ENCODE measurements at regions not wholly inside any gene's neighbourhood (a gene's known extent, or its start where the extent isn't known, plus 50 kb on each side); places are given as distances from the start of the nearest gene placed in this dataset.

DNA sequence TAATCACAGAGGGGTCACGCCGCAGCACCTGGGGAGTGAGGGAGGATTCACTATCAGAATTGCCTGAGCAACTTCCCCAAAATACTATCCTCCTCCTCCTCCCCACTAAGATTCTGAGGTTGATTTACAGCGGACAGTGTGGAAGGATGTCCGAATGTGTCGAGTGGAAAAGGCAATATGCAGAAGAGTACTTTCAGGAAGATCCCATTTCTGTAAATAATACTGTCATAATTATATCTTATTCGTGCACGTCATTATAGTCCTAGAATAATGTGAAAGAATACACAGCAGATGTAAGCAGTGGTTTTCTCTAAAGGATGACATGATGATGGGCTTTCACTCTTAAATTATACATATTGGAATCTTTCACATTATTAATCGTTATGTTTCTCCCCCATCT lies 149.8 kb upstream of the NOCT start:
- no peak for TF ChIP-seq FOS (IDR thresholded peaks at IDR 0.05; ENCODE audit: borderline replicate concordance, insufficient read depth, low read length)
- TF ChIP-seq POLR2AphosphoS5 (IDR thresholded peaks at IDR 0.05; ENCODE audit: insufficient read depth, low read depth, low read length) = no peak
- TF ChIP-seq, protein P1, sequence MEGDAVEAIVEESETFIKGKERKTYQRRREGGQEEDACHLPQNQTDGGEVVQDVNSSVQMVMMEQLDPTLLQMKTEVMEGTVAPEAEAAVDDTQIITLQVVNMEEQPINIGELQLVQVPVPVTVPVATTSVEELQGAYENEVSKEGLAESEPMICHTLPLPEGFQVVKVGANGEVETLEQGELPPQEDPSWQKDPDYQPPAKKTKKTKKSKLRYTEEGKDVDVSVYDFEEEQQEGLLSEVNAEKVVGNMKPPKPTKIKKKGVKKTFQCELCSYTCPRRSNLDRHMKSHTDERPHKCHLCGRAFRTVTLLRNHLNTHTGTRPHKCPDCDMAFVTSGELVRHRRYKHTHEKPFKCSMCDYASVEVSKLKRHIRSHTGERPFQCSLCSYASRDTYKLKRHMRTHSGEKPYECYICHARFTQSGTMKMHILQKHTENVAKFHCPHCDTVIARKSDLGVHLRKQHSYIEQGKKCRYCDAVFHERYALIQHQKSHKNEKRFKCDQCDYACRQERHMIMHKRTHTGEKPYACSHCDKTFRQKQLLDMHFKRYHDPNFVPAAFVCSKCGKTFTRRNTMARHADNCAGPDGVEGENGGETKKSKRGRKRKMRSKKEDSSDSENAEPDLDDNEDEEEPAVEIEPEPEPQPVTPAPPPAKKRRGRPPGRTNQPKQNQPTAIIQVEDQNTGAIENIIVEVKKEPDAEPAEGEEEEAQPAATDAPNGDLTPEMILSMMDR (IDR thresholded peaks at IDR 0.05; ENCODE audit: extremely low read depth in 1 of 2, insufficient read depth in 1 of 2, low read depth in 1 of 2, low read length in 2 of 2) = no peak
- TF ChIP-seq, protein P2, sequence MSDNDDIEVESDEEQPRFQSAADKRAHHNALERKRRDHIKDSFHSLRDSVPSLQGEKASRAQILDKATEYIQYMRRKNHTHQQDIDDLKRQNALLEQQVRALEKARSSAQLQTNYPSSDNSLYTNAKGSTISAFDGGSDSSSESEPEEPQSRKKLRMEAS (IDR thresholded peaks at IDR 0.05; ENCODE audit: insufficient read depth, insufficient read length) = no peak
- TF ChIP-seq MYC (IDR thresholded peaks at IDR 0.05; ENCODE audit: low read depth, low read length) = no peak
- no peak for TF ChIP-seq EZH2 (IDR thresholded peaks at IDR 0.05; ENCODE audit: borderline replicate concordance, low read depth, low read length, severe bottlenecking)
- no peak for TF ChIP-seq POLR2A (IDR thresholded peaks at IDR 0.05; ENCODE audit: low read depth, low read length)
- no peak for TF ChIP-seq GATA2 (IDR thresholded peaks at IDR 0.05; ENCODE audit: insufficient read depth, insufficient read length, low read depth, low read length)
- TF ChIP-seq JUN (IDR thresholded peaks at IDR 0.05; ENCODE audit: borderline replicate concordance, insufficient read depth, insufficient read length, low read depth) = no peak
- H3K27me3 ChIP-seq (ENCODE audit: control insufficient read depth in 2 of 2, insufficient read depth in 2 of 2, low read length in 2 of 2) = peaks cover 8 to 9% of the 10 kb centered on the region in 2 experiments
- H3K4me1 ChIP-seq (ENCODE audit: control insufficient read depth, extremely low read depth, insufficient read depth, low read length) = no peaks in the 10 kb centered on the region
- no peaks in the 10 kb centered on the region for H3K79me2 ChIP-seq (ENCODE audit: control insufficient read depth, insufficient read depth, low read length)
- H3K27ac ChIP-seq (ENCODE audit: insufficient read depth, low read depth, low read length) = no peak overlapping the region
- POLR2A ChIA-PET = no interaction called here
- no peak overlapping the region for H3K4me2 ChIP-seq (ENCODE audit: insufficient read depth, low read length)
- dilution Hi-C loops (cut with MboI; ENCODE audit: extremely low pct_ligation_motif_present, low sequenced_read_pairs) (no loop called here), intact Hi-C loops (cut with micrococcal nuclease) (no loop called here)
- no peaks in the 10 kb centered on the region for H3K9me3 ChIP-seq (replicated peaks; ENCODE audit: control insufficient read depth, insufficient read depth, low read length)
- H3K4me3 ChIP-seq (replicated peaks in 1 of 3; ENCODE audit: insufficient read depth in 1 of 3, low read depth in 1 of 3, low read length in 3 of 3) = no peak overlapping the region
- DNase-seq (ENCODE audit: low read depth, low spot score) = no peak
- no TSS peak for BruUV-seq (replicated peaks)
- no peaks in the 10 kb centered on the region for H4K20me1 ChIP-seq (replicated peaks; ENCODE audit: control insufficient read depth, extremely low read depth, insufficient read depth, low read length)
- no peak overlapping the region for H2AFZ ChIP-seq (ENCODE audit: low read depth, low read length)
- CTCF ChIA-PET = no interaction called here
- no peaks in the 10 kb centered on the region for H3K36me3 ChIP-seq (ENCODE audit: control insufficient read depth in 2 of 2, extremely low read depth in 1 of 2, insufficient read depth in 2 of 2, low read length in 2 of 2)
- no peaks in the 10 kb centered on the region for H3K9me1 ChIP-seq (replicated peaks; ENCODE audit: control insufficient read depth, extremely low read depth, insufficient read depth, low read length)
- H3K9ac ChIP-seq (replicated peaks; ENCODE audit: extremely low read depth, insufficient read depth, low read length) = no peak overlapping the region
- no peak for FAIRE-seq
